Activated T-cell treated with anti-CD3 and anti-CD28 coated beads for 24 hours (primary cell): ENCODE measurements at regions not wholly inside any gene's neighbourhood (a gene's known extent, or its start where the extent isn't known, plus 50 kb on each side); places are given as distances from the start of the nearest gene placed in this dataset.

Source experiments
- DNase-seq: peaks from one replicate; pipeline ENCODE4 v3.0.0-alpha.2; 2020; ENCODE audit warnings: low read depth

GRCh38 chr1:29642519-29642918 lies 406.2 kb downstream of the PTPRU start:
- DNase-seq: no peak

- no peak for DNase-seq
These were observed 405.6 kb downstream of the PTPRU start for GRCh38 chr1:29641921-29642320.

- no peak for DNase-seq
These were observed 404.1 kb downstream of the PTPRU start for GRCh38 chr1:29640428-29640785.

GRCh38 chr1:29639741-29640427 lies 403.6 kb downstream of the PTPRU start:
- no peak for DNase-seq

- no peak for DNase-seq
These were observed 402.9 kb downstream of the PTPRU start for GRCh38 chr1:29639156-29639736.

GRCh38 chr1:29638281-29638680 lies 402.0 kb downstream of the PTPRU start:
- no peak for DNase-seq

- no peak for DNase-seq
These were observed 400.6 kb downstream of the PTPRU start for GRCh38 chr1:29636936-29637335.

GRCh38 chr1:29635501-29636263 lies 399.4 kb downstream of the PTPRU start:
- no peak for DNase-seq

GRCh38 chr1:29634746-29635335 lies 398.5 kb downstream of the PTPRU start:
- no peak for DNase-seq

GRCh38 chr1:29634324-29634723 lies 398.0 kb downstream of the PTPRU start:
- DNase-seq: no peak

GRCh38 chr1:29633771-29634170 lies 397.4 kb downstream of the PTPRU start:
- DNase-seq: no peak

- DNase-seq: no peak
These were observed 396.7 kb downstream of the PTPRU start for GRCh38 chr1:29632806-29633615.

GRCh38 chr1:29631836-29632805 lies 395.8 kb downstream of the PTPRU start:
- no peak for DNase-seq

GRCh38 chr1:29631361-29631760 lies 395.0 kb downstream of the PTPRU start:
- no peak for DNase-seq

GRCh38 chr1:29630756-29631155 lies 394.4 kb downstream of the PTPRU start:
- no peak for DNase-seq

- no peak for DNase-seq
These were observed 393.6 kb downstream of the PTPRU start for GRCh38 chr1:29629814-29630516.

- DNase-seq: no peak
These were observed 393.1 kb downstream of the PTPRU start for GRCh38 chr1:29629401-29629800.

- no peak for DNase-seq
These were observed 391.9 kb downstream of the PTPRU start for GRCh38 chr1:29628190-29628589.

GRCh38 chr1:29626726-29627125 lies 390.4 kb downstream of the PTPRU start:
- no peak for DNase-seq

GRCh38 chr1:29626066-29626465 lies 389.7 kb downstream of the PTPRU start:
- DNase-seq: no peak
